Loucy (cell line): ENCODE measurements at regions not wholly inside any gene's neighbourhood (a gene's known extent, or its start where the extent isn't known, plus 50 kb on each side); places are given as distances from the start of the nearest gene placed in this dataset.

Source experiments
- H2AFZ ChIP-seq: fragments of 200-600 bp; sonication (generic); 2 replicates; pipeline ENCODE4 v1.6.0; 2016; ENCODE audit warnings: antibody characterized with exemption, mild to moderate bottlenecking, low read length, moderate library complexity
- H3F3A ChIP-seq: fragments of 200-600 bp; 2 replicates; pipeline ENCODE4 v1.6.0; 2016; ENCODE audit warnings: antibody characterized with exemption, low read depth, mild to moderate bottlenecking
- H3K27me3 ChIP-seq: fragments of 200-600 bp; sonication (generic); 2 replicates; pipeline ENCODE4 v1.6.1; 2014; ENCODE audit warnings: low read length, mild to moderate bottlenecking; ENCODE audit not compliant: insufficient read depth, poor library complexity, severe bottlenecking
- H3K36me3 ChIP-seq: fragments of 200-600 bp; sonication (generic); 2 replicates; pipeline ENCODE4 v1.6.1; 2016; ENCODE audit warnings: low read length; ENCODE audit not compliant: insufficient read depth
- H3K4me1 ChIP-seq: fragments of 200-600 bp; sonication (generic); 2 replicates; pipeline ENCODE4 v1.5.1; 2014; ENCODE audit warnings: low read length, mild to moderate bottlenecking; ENCODE audit not compliant: insufficient read depth, poor library complexity, severe bottlenecking
- H3K4me2 ChIP-seq: fragments of 200-600 bp; sonication (generic); 2 replicates; pipeline ENCODE4 v1.6.0; 2014; ENCODE audit warnings: antibody characterized with exemption, low read length, low read depth, mild to moderate bottlenecking; ENCODE audit not compliant: poor library complexity, severe bottlenecking
- H3K4me3 ChIP-seq: fragments of 200-600 bp; sonication (generic); 2 replicates; pipeline ENCODE4 v1.5.1; 2014; ENCODE audit warnings: low read length, mild to moderate bottlenecking, mixed read lengths; ENCODE audit not compliant: poor library complexity, severe bottlenecking
- H3K79me2 ChIP-seq: fragments of 200-600 bp; sonication (generic); 2 replicates; pipeline ENCODE4 v1.6.1; 2014; ENCODE audit warnings: low read length; ENCODE audit not compliant: insufficient read depth
- H3K9ac ChIP-seq: fragments of 200-600 bp; sonication (generic); 2 replicates; pipeline ENCODE4 v1.6.0; 2014; ENCODE audit warnings: mild to moderate bottlenecking, low read depth, low read length, moderate library complexity; ENCODE audit not compliant: poor library complexity, severe bottlenecking
- H3K9me2 ChIP-seq: fragments of 200-600 bp; sonication (generic); replicated peaks from 2 replicates; pipeline ENCODE4 v1.6.1; 2016; ENCODE audit warnings: low read depth, low read length, mixed read lengths
- H3K9me3 ChIP-seq: fragments of 200-600 bp; sonication (generic); 2 replicates; pipeline ENCODE4 v1.6.1; 2014; ENCODE audit warnings: mild to moderate bottlenecking, antibody characterized with exemption, low read length, low read depth; ENCODE audit not compliant: insufficient read depth
- H4K20me1 ChIP-seq: fragments of 200-600 bp; sonication (generic); 2 replicates; pipeline ENCODE4 v1.6.0; 2014; ENCODE audit warnings: antibody characterized with exemption, low read length, mild to moderate bottlenecking; ENCODE audit not compliant: insufficient read depth, poor library complexity, severe bottlenecking
- EZH2phosphoT487 ChIP-seq: fragments of 200-600 bp; IDR thresholded peaks from 2 replicates; pipeline ENCODE4 v1.6.1; 2018; ENCODE audit warnings: antibody characterized with exemption, mild to moderate bottlenecking, moderate library complexity, borderline replicate concordance
- TF ChIP-seq, protein P1 (sequence below): fragments of 200-600 bp; sonication (generic); conservative IDR thresholded peaks from 2 replicates; pipeline ENCODE4 v1.5.1; 2014; ENCODE audit warnings: mild to moderate bottlenecking, antibody characterized with exemption, low read length

DNA sequence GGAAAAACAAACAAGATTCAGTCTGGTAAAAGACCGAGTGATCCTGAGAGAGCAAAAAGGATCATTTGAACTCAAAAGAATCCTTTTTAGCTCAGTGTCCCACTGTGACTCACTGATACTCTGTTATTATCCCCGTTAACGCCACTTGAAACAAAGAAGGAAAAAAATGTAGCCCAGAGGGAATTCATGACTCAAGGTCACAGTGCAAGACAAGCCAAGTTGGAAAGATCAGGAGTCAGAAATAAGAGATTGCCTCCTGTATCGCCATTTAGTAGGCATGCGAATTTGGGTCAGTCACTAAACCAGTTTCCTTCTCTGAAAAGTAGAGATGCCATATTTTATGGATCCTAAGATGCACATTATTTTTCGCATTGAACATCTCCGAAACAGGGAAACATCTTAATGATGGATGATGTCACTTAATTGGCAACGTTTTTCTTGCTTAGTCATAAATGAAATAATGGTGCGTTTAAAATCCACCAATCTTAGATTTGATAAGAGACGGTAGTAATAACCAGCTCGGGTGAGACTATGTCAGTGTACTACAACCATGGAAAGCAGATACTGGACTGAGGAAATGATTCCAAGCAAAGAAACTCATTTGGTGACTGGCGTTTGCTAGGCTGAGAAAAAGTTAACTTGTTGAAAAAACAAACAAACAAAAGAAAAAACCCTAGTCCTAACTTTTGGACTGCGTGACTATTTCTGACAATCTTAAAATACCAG is 502.0 kb upstream of the CELF2 start:
- Histone ChIP-seq H3K27me3 (no peaks in the 10 kb centered on the region), H3K4me2 (no peak overlapping the region), H3K9ac (no peak overlapping the region), H3F3A (no peaks in the 10 kb centered on the region), H3K36me3 (no peaks in the 10 kb centered on the region), H3K4me1 (no peaks in the 10 kb centered on the region), H4K20me1 (no peaks in the 10 kb centered on the region), H3K79me2 (no peaks in the 10 kb centered on the region), H3K4me3 (no peak overlapping the region), H3K9me2 (no peaks in the 10 kb centered on the region), H3K9me3 (no peaks in the 10 kb centered on the region), H2AFZ (no peak overlapping the region)
- TF ChIP-seq EZH2phosphoT487: no peak
- TF ChIP-seq, protein P1, sequence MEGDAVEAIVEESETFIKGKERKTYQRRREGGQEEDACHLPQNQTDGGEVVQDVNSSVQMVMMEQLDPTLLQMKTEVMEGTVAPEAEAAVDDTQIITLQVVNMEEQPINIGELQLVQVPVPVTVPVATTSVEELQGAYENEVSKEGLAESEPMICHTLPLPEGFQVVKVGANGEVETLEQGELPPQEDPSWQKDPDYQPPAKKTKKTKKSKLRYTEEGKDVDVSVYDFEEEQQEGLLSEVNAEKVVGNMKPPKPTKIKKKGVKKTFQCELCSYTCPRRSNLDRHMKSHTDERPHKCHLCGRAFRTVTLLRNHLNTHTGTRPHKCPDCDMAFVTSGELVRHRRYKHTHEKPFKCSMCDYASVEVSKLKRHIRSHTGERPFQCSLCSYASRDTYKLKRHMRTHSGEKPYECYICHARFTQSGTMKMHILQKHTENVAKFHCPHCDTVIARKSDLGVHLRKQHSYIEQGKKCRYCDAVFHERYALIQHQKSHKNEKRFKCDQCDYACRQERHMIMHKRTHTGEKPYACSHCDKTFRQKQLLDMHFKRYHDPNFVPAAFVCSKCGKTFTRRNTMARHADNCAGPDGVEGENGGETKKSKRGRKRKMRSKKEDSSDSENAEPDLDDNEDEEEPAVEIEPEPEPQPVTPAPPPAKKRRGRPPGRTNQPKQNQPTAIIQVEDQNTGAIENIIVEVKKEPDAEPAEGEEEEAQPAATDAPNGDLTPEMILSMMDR: no peak

- Histone ChIP-seq H3K4me2 (no peak overlapping the region), H3K4me1 (no peaks in the 10 kb centered on the region), H2AFZ (no peak overlapping the region), H3K9ac (no peak overlapping the region), H3K27me3 (no peaks in the 10 kb centered on the region), H3K4me3 (no peak overlapping the region), H3K79me2 (no peaks in the 10 kb centered on the region), H3F3A (no peaks in the 10 kb centered on the region), H4K20me1 (no peaks in the 10 kb centered on the region), H3K36me3 (no peaks in the 10 kb centered on the region), H3K9me2 (no peaks in the 10 kb centered on the region), H3K9me3 (no peaks in the 10 kb centered on the region)
- no peak for TF ChIP-seq EZH2phosphoT487
- TF ChIP-seq, protein P1: no peak
Observed at GRCh38 chr10:10516346-10517130, 501.1 kb upstream of the CELF2 start.

DNA sequence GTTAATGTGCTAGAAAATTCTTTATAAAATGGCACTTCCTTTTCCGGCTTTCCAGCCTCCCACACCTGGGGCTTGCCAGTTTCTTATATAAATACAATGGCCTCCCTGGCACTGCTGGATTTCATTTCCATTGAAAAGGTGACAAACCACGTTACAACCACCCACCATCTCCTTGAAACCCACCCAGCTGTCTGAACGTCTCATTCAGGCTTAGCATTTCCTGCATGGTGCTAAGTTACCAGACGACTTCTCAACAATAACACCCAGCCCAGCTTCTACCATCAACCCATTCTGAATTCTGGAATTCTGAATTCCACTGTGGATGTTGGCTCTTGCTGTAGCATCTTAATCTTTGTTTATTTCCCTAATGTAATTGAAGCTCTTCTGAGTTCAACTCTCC is 499.8 kb upstream of the CELF2 start:
- H3K27me3 ChIP-seq: no peaks in the 10 kb centered on the region
- H4K20me1 ChIP-seq: no peaks in the 10 kb centered on the region
- no peaks in the 10 kb centered on the region for H3K9me2 ChIP-seq
- no peak overlapping the region for H2AFZ ChIP-seq
- no peaks in the 10 kb centered on the region for H3K36me3 ChIP-seq
- H3K9me3 ChIP-seq: no peaks in the 10 kb centered on the region
- H3K9ac ChIP-seq: no peak overlapping the region
- H3K79me2 ChIP-seq: no peaks in the 10 kb centered on the region
- no peak overlapping the region for H3K4me2 ChIP-seq
- no peaks in the 10 kb centered on the region for H3K4me1 ChIP-seq
- TF ChIP-seq, protein P1: no peak
- no peak for TF ChIP-seq EZH2phosphoT487
- H3K4me3 ChIP-seq: no peak overlapping the region
- no peaks in the 10 kb centered on the region for H3F3A ChIP-seq
